Heart right ventricle (tissue), 16 donors: ENCODE measurements at regions not wholly inside any gene's neighbourhood (a gene's known extent, or its start where the extent isn't known, plus 50 kb on each side); places are given as distances from the start of the nearest gene placed in this dataset.
"Not testable (repeated sequence)": the region's sequence is repeated elsewhere in the genome, so short reads cannot be mapped to it uniquely, and the experiment has no call there.

Source experiments
- ATAC-seq, 8 donors: fragments of 200-7000 bp; cut with Tn5 transposase; one replicate each; pipeline ENCODE4 v1.9.1; 2020; ENCODE audit warnings: mild to moderate bottlenecking in 8 of 8, moderate library complexity in 8 of 8, moderate number of reproducible peaks in 1 of 8
- DNase-seq, 2 donors: peaks; one replicate each; pipeline ENCODE4 v3.0.0-alpha.2; 2020
- H3K27ac ChIP-seq, 10 donors: fragments of 200-600 bp; sonication (generic) in 2 of 10; one replicate each; pipeline versions ENCODE4 v1.5.0 to v1.8.0; 2020 to 2022; ENCODE audit warnings: mild to moderate bottlenecking in 3 of 10
- H3K27me3 ChIP-seq, 7 donors: fragments of 200-600 bp; one replicate each; pipeline ENCODE4 v1.8.0; 2021 to 2022; ENCODE audit warnings: mild to moderate bottlenecking in 2 of 7
- H3K36me3 ChIP-seq, 9 donors: fragments of 200-600 bp; sonication (generic) in 1 of 9; one replicate each; pipeline versions ENCODE4 v1.5.0 to v1.8.0; 2020 to 2022; ENCODE audit warnings: mild to moderate bottlenecking in 2 of 9
- H3K4me1 ChIP-seq, 9 donors: fragments of 200-600 bp; sonication (generic) in 1 of 9; one replicate each; pipeline versions ENCODE4 v1.5.0 to v1.8.0; 2020 to 2022; ENCODE audit warnings: mild to moderate bottlenecking in 4 of 9
- H3K4me3 ChIP-seq, 10 donors: fragments of 200-600 bp; sonication (generic) in 2 of 10; one replicate each; pipeline versions ENCODE4 v1.5.0 to v1.8.0; 2020 to 2022; ENCODE audit warnings: mild to moderate bottlenecking in 7 of 10, moderate library complexity in 2 of 10
- H3K9me3 ChIP-seq, 11 donors: fragments of 200-600 bp in 10 of 11; sonication (generic) in 2 of 11; one replicate each; pipeline versions ENCODE4 v1.5.0 to v1.8.0; 2013 to 2022; ENCODE audit warnings: mild to moderate bottlenecking in 2 of 11, control low read depth in 1 of 11, moderate library complexity in 1 of 11
- WGBS, 2 donors: extraction: QIAGEN DNeasy Blood & Tissue Kit; methylation state at CpG; one replicate each; pipeline ENCODE4 v1.1.7; 2013; ENCODE audit warnings: inconsistent platforms in 1 of 2; 5-methylcytosine and 5-hydroxymethylcytosine counted together
- intact Hi-C, 10 donors: fragments of 100-400 bp; cut with DNase I; formaldehyde crosslinking; loops; one replicate each; pipeline versions ENCODE4 v1.11.1 to v1.14.2; 2022
- TF ChIP-seq, protein P1 (sequence below), 9 donors: fragments of 200-600 bp; sonication (generic) in 2 of 9; IDR thresholded peaks; one replicate each; pipeline versions ENCODE4 v1.5.0 to v1.8.0; 2021 to 2022; ENCODE audit warnings: antibody characterized with exemption in 9 of 9, mild to moderate bottlenecking in 5 of 9, moderate library complexity in 1 of 9
- donor health status: Arrhythmogenic right ventricular cardiomyopathy.
- donor health status: ischemic (EF 13 %, LVEDD 7.1; RV severe dilation, severe dysfunction).
- donor health status: healthy with polysubstance abuse.
- donor health status: DM: no; HTN: yes; CAD: no.
- donor health status: DM: no; HTN: no; CAD: no.
- donor health status: ischemic (EF 25% LVEDD 6.9; RV normal size, moderate dysfunction).
- donor health status: ischemic (EF 25% LVEDD 5.7; RV mildly dilated, moderate dysfunction).
- donor health status: healthy.
- donor health status: DM: yes; HTN: yes; CAD: no.
- donor health status: Ischemic cardiomyopathy.
- donor health status: ischemic (EF 35%, LVEDD 5.7; RV mildly dilated, moderate dysfunction).
- donor health status: nonischemic (EF 11% LVEDD 7.7; RV severe dilation, severe dysfunction).
- donor health status: DM: yes; HTN: yes; CAD: no.
- donor health status: PGD.
- donor health status: ischemic (EF 29% LVEDD 5.4; RV normal size, mild dysfunction).
- donor health status: nonischemic (EF 23%, LVEDD 6.1; RV moderate dilation, normal function).

DNA sequence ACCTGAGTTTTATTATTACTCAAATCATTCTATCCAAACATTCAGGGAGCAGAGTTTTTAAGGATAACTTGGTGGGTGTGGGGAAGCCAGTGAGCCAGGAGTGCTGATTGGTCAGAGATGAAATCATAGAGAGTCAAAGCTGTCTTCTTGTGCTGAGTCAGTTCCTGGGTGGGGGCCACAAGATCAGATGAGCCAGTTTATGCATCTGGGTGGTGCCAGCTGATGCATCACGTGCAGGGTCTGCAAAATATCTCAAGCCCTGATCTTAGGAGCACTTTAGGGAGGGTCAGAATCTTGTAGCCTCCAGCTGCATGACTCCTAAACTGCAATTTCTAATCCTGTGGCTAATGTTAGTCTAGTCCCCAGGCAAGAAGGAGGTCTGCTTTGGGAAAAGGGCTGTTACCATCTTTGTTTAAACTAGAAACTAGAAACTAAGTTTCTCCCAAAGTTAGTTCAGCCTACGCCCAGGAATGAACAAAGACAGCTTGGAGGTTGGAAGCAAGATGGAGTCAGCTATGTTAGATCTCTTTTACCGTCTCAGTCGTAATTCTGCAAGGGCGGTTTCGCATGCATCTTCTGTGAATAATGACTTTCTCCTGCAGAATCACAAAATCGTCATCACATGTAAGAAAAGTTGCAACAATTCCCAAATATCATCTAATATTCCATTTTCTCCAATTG is 97.5 kb downstream of the ZNF664 start:
- H3K4me1 ChIP-seq, H3K27ac ChIP-seq, H3K36me3 ChIP-seq, H3K27me3 ChIP-seq, ATAC-seq, H3K4me3 ChIP-seq, DNase-seq, intact Hi-C loops: not testable (repeated sequence)
- peaks cover 0 to 21% (median 14%) of the 10 kb centered on the region in 11 donors for H3K9me3 ChIP-seq
- 89 to 90% methylated on average over 7 of the region's 7 CpGs for WGBS, 2 donors

DNA sequence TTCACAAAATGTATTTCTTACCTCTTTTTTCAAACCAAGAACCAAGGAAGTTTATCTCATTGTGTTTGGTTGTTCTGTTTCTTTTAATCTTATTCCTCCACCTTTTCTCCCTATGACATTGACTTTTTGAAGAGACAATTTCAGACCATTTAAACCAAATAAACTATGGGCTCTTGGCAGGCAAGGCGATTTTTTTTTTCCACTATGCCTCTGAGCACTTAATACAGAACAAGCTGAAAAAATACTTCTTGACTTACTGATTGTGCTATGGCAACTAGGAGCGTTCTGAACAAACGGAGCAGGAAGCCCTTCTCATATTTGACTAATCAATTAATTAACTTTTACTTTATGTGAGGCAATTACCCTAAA is 98.0 kb downstream of the ZNF664 start:
- Histone ChIP-seq H3K27me3 (no peaks in the 10 kb centered on the region), H3K27ac (no peak overlapping the region), H3K4me3 (no peak overlapping the region), H3K9me3 (peaks cover 0 to 16% (median 12%) of the 10 kb centered on the region in 11 donors), H3K36me3 (no peaks in the 10 kb centered on the region), H3K4me1 (no peaks in the 10 kb centered on the region)
- ATAC-seq, result no peak
- intact Hi-C loops, result no loop called here
- WGBS, 2 donors, result 84 to 86% methylated on average over 3 of the region's 3 CpGs
- TF ChIP-seq, protein P1, sequence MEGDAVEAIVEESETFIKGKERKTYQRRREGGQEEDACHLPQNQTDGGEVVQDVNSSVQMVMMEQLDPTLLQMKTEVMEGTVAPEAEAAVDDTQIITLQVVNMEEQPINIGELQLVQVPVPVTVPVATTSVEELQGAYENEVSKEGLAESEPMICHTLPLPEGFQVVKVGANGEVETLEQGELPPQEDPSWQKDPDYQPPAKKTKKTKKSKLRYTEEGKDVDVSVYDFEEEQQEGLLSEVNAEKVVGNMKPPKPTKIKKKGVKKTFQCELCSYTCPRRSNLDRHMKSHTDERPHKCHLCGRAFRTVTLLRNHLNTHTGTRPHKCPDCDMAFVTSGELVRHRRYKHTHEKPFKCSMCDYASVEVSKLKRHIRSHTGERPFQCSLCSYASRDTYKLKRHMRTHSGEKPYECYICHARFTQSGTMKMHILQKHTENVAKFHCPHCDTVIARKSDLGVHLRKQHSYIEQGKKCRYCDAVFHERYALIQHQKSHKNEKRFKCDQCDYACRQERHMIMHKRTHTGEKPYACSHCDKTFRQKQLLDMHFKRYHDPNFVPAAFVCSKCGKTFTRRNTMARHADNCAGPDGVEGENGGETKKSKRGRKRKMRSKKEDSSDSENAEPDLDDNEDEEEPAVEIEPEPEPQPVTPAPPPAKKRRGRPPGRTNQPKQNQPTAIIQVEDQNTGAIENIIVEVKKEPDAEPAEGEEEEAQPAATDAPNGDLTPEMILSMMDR (IDR thresholded peaks at IDR 0.05), result no peak
- DNase-seq, result no peak

DNA sequence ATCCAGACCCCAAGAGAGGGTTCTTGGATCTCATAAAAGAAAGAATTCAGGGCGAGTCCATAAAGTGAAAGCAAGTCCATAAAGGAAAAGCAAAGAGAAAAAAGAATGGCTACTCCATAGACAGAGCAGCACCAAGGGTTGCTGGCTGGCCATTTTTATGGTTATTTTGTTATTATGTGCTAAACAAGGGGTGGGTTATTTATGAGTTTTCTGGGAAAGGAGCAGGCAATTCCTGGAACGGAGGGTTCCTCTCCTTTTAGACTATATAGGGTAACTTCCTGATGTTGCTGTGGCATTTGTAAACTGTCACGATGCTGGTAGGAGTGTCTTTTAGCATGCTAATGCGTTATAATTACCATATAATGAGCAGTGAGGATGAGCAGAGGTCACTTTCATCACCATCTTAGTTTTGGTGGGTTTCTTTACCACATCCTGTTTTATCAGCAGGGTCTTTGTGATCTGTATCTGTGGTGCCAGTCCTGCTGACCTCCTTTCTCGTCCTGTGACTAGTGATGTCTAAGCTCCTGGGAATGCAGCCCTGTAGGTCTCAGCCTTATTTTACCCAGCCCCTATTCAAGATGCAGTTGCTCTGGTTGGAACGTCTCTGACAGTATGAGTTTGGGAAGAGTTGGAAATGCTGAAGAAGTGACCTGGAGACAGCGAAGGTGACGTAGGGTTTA is 100.5 kb downstream of the ZNF664 start:
- DNase-seq (no peak), ATAC-seq (no peak)
- intact Hi-C loops, result no loop called here
- no peaks in the 10 kb centered on the region for H3K4me1 ChIP-seq
- TF ChIP-seq, protein P1 (IDR thresholded peaks at IDR 0.05), result no peak
- 77 to 84% methylated on average over 8 of the region's 8 CpGs for WGBS, 2 donors
- H3K27me3 ChIP-seq, result no peaks in the 10 kb centered on the region
- no peaks in the 10 kb centered on the region for H3K36me3 ChIP-seq
- no peak overlapping the region for H3K27ac ChIP-seq
- H3K9me3 ChIP-seq, result no peaks in the 10 kb centered on the region
- no peak overlapping the region for H3K4me3 ChIP-seq

DNA sequence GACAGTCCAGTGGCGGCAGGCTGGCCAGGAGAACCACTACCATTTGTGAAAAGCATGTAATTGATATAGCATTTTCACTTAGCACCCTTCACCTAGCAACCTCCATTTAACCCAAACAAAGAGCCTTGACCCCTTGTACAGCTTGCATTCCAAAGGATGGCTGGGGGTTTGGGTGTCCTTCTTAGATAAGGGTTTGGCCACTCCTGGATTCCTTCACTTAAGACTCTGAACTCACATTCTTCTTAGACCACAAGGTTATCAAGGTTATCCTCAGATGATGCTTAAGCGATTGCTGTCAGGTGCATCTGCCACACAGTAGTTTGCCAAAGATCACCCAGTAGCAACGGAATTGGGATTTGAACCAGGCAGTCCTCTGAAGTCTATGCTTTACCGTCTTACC is 102.8 kb downstream of the ZNF664 start:
- Histone ChIP-seq H3K4me3 (no peak overlapping the region), H3K9me3 (no peaks in the 10 kb centered on the region), H3K27me3 (no peaks in the 10 kb centered on the region), H3K36me3 (no peaks in the 10 kb centered on the region), H3K27ac (no peak overlapping the region), H3K4me1 (no peaks in the 10 kb centered on the region)
- DNase-seq (no peak), ATAC-seq (no peak)
- WGBS, 2 donors, result 86 to 88% methylated on average over 4 of the region's 4 CpGs
- intact Hi-C loops, result no loop called here
- TF ChIP-seq, protein P1 (IDR thresholded peaks at IDR 0.05), result no peak

DNA sequence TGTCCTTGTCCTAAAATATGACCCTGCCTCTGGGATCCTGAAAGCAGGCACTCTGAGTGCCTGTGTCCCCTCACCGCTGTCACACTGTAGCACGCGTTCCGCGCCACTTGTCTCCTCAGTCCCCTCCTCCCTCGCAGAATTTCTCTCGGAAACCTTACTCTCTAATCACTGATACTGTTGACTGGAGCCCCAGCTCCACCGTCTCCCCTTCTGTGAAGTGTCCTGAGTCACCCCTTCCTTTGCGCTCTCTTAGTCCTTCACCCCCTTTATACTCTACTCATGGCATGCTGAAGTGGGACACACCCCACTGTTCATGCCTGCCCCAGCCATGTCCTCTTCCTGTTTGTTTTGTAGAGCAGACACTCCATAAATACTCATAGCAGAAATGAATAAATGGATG is 104.7 kb downstream of the ZNF664 start:
- 85 to 87% methylated on average over 9 of the region's 9 CpGs for WGBS, 2 donors
- Histone ChIP-seq H3K4me3 (no peak overlapping the region), H3K27me3 (no peaks in the 10 kb centered on the region), H3K27ac (no peak overlapping the region), H3K36me3 (no peaks in the 10 kb centered on the region), H3K4me1 (no peaks in the 10 kb centered on the region), H3K9me3 (no peaks in the 10 kb centered on the region)
- TF ChIP-seq, protein P1 (IDR thresholded peaks at IDR 0.05), result no peak
- DNase-seq (no peak), ATAC-seq (no peak)
- intact Hi-C loops, result no loop called here
